HG03378 (cell line): ENCODE measurements at regions not wholly inside any gene's neighbourhood (a gene's known extent, or its start where the extent isn't known, plus 50 kb on each side); places are given as distances from the start of the nearest gene placed in this dataset.
"Not testable (repeated sequence)": the region's sequence is repeated elsewhere in the genome, so short reads cannot be mapped to it uniquely, and the experiment has no call there.

ENCODE experiments used
- ATAC-seq: cut with Tn5 transposase; IDR thresholded peaks from one replicate; pipeline ENCODE4 v1.9.1; 2021; ENCODE audit warnings: mild to moderate bottlenecking, moderate library complexity; ENCODE audit not compliant: unreplicated experiment

DNA sequence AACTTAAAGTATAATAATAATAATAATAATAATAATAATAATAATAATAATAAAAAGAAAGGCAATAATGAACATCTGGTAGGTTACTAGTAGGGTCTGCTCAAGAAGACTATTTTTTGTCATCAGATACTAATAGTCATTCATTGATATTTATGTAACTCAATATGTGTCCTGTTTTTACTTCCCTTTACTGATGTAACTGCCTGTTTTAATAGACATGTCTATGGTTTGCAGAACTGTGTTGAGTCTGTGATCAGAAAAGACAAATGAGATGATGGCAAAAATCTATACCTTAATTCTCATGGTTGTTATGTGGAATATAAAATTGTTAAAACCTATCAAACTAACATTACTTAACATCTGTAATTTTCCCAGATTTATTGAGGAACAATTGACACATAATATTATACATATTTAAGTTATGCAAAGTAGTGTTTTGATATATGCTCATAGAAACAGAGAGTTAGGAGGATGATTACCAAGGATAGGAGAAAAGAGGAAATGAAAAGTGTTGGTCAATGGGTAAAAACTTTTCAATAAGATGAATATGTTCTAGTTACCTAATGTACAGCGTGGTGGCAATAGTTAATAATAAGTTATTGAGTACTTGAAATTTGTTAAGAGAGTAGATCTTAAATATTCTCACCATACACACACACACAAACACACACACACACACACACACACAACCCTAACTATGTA lies 699.4 kb downstream of the ZPLD1 start:
- peak; percentile 96 for ATAC-seq

DNA sequence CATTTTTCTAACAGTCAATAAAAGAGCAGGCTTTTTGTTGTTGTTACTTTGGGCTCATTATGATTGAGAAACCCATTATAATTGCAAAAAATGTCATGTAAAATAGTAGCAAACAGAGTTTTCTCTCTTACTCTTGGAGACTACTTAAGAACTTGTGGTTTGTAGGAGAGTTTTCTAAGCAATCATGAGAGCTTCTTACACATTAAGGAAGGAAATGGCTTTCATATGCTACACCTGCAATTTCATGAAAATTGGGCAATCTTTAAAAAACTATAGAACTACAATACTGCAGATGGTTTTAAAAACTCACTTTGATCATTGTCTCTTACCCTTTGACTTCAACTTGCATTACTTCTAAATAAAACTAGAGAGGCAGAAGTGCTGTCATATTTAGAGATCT lies 701.8 kb downstream of the ZPLD1 start:
- no peak for ATAC-seq

DNA sequence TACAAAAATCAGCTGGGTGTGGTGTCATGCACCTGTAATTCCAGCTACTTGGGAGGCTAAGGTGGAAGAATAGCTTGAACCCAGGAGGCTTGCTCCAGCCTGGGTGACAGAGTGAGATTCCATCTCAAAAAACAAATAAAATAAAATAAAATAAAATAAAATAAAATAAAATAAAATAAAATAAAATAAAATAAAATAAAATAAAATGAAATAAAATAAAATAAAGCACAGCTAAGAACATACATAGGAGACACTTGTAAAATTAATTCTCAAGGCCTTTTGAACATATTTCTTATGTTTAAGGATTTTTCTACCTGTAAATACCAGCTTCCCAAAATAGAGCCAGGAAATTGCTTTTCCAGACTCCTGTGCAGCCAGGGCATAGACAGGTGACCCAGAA lies 703.0 kb downstream of the ZPLD1 start:
- ATAC-seq: no peak

DNA sequence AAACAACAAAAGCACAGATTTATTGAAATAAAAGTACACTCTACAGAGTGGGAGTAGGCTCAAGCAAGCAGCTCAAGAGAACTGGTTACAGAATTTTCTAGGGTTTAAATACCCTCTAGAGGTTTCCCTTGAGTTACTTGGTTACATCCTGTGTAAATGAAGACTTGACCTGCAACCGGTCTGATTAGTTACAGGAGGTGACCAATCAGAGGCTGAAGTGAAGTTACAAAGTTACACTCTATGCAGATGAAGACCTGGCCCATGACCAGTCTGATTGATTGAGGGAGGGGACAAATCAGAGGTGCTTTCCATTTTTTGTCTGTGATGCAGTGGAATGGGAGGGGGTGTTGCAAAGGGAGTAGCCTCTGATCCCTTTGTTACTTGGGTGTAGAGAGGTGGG lies 723.4 kb downstream of the ZPLD1 start:
- no peak for ATAC-seq

DNA sequence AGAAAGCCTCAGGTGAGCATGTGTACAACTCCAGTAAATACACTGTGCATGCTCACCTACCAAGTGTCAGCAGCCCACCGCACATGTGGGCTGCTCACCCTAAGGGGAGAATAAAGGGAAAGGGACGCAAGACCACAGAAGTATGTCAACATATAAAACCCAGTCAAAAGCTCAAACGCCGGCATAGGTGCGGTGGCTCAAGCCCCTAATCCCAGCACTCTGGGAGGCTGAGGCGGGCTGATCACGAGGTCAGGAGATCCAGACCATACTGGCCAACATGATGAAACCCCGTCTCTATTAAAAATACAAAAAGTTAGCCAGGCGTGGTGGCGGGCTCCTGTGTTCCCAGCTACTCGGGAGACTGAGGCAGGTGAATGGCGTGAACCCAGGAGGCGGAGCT lies 732.1 kb downstream of the ZPLD1 start:
- ATAC-seq: no peak

DNA sequence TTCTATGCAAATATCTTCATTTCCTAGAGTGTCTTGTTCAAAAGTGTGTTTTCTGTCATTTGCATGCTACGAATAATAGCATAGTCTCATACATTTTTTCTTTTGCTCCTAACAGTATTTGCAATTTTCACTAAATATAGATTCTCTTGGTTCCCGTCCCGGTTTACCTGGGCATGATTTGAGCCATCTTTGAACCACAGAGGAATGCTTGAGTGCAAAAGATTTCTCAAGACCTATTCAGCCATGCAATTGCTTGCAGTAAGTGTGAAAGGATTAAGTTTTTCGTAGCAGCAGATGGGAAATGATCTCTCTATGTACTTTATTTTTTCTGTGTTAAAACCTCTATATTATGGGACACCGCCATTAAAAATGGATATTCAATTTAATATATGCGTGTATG lies 733.0 kb downstream of the ZPLD1 start:
- peak; percentile 36 for ATAC-seq

DNA sequence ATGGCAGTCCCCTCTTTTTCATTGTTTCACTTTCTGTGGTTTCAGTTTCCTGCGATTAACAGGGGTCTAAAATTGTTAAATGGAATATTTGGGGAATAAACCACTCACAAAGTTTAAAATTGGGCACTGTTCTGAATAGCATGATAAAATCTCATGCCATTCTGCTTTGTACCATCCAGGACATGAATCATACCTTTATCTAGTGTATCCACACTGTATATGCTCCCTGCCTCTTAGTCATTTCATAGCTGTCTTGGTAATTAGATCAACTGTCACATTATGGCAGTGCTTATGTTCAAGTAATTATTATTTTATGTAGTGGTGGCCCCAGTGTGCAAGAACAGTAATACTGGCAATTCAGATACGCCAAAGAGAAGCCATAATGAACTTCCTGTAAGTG lies 734.5 kb downstream of the ZPLD1 start:
- no peak for ATAC-seq

DNA sequence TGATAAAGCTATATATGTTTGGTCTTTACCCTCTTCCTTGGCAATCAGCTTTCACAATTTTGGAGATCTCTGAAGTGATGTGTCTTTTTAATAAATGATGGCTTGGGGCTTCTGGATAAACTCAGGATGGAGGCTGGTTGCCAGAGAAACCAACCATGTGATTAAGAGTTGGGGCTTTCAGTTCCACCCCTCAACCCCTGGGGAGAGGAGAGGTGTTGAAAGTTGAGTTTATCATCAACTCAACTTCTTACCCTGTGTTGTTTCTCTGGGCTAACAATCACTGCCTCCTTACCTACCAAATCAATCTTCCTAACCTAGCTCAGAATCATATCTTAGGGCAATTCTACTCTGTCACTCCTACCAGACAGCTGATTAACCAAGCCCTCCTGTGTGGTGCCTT lies 735.8 kb downstream of the ZPLD1 start:
- ATAC-seq: peak; percentile 79

DNA sequence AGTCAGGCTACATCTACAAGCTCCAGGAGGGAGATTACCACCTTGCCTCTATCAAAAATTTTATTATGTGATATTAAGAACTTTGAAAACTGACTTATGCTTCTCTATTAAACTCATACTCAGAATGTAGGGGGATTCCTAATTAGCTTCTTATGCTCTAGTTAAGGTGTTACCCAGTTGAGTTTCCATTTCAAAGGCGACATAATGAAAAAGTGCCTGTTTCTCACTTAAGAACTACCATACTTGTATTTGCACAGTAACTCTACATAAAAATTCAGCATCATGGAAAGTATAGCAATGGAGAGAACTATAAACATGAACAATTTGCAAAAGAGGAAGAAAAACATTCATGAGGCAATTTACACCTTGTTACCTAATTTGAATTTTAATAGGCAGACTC lies 739.1 kb downstream of the ZPLD1 start:
- no peak for ATAC-seq

DNA sequence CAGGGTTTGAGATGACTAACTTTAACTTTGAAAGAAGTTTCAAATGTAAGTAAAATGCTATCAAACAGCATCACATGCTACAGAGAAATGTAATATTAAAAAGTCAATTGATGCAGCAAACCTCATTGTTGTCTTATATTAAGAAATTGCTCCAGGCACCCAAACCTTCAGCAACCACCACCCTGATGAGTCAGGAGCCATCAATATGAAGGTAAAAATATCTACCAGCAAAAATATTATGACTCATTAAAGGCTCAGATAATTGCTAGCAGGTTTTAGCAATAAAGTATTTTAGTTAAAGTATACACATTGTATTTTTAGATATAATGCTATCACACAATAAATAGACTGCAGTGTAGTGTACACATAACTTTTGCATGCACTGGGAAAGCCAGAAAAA lies 746.3 kb downstream of the ZPLD1 start:
- no peak for ATAC-seq

DNA sequence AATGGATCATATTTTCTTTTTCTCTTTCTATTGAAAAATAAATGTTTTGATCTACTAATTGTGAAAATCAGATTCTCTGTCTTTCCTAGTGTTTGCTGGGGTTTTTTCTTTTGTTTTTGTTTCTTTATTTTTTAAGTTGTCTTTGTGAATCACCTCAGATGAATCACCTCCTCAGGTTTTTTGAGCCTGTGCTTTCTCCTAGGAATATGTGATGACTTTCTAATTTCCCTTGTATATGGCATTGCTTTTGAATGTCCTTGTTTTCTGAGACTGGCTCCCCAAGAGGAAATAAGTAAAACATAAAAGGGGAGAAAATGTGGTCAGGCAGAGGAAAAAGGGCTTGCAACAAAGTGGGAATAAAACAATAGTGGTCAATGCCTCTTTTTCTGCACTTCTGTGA lies 750.0 kb downstream of the ZPLD1 start:
- no peak for ATAC-seq

DNA sequence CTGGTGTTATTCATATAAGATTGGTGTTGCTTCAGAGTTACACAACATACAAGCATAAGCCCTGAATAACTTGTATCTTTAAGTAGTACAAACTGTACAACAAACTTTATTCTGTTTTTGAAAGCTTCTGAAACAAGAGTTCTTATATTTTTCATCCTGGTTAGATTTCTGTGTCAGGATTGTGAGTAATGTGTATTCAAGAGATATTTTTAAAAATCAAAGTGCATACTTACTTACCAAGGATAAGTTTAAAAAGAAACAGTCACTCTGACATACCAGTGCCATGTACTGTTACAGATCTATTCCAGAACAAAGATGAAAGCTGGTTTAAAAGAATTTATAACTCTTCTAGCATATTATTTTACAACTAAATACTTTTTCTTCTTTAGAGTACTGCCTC lies 755.1 kb downstream of the ZPLD1 start:
- no peak for ATAC-seq

DNA sequence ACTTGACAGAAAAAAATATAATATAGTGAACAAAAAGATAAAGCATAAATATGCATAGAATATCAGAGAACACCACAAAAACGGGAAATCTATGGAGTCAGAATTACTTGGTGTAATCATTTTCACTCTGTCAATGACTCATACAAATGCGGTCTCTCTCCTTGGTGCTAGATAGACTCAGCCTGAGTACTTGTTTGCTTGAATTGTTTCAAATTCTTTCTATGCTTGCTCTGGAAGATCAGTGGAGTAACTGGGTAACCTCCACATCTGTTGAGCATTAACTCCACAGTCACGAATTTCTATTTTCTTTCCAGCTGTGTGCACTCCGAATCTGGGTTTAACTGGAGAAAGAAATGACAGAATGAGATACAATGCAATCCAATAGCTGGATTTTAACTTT lies 760.4 kb downstream of the ZPLD1 start:
- no peak for ATAC-seq

DNA sequence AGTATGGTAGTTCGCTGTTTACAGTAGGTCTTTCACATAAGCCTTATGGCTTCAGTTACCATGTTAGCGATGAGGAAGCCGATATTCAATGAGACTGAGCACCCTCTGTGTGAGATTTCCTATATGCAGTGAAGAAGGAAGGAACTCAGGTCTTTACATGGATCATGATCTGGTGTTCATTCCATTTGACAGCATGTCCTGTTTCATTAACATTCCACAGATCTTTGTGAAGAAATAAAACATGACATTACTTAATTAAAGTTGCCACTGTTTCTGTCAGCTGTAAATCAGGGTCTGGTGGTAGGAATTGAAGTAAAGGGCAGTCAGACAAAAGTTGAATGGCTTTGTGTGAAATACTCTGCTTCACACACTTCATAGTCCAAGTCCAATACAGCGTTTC lies 768.6 kb downstream of the ZPLD1 start:
- no peak for ATAC-seq

DNA sequence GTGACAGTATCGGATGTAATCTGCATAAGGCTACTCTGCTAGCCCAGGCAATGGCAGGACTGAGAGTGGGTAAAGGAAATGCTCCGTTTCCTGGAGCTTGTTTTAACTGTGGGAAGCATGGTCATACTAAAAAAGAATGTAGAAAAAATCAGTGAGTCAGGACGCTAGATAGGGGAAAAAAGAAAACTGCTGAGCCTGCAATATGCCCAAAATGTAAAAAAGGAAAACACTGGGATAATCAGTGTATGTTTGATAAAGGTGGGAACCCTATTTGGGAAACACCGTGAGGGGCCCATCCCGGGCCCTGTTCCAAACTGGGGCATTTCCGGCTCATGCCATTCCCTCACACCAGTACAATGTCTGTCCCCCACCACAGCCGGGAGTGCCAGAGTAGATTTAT lies 775.8 kb downstream of the ZPLD1 start:
- ATAC-seq: no peak

DNA sequence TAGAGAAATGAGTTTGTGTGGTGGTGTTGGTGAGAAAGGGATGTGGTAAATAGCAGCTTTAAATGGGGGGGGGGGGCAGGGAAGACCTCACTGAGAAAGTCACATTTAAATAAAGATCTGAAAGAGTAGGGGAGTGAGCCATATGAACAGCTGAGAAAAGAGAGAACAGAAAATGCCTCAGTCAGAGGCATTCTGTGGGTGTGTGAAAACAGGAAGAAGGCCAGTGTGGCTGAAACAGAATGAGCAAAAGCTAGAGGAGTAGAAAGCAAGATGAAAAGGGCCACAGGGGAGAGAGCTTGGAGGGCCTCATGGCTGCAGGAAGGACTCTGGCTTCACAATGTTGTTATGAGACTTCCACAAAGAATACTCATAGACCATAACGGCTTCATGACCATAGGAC lies 783.3 kb downstream of the ZPLD1 start:
- ATAC-seq: peak; percentile 99

DNA sequence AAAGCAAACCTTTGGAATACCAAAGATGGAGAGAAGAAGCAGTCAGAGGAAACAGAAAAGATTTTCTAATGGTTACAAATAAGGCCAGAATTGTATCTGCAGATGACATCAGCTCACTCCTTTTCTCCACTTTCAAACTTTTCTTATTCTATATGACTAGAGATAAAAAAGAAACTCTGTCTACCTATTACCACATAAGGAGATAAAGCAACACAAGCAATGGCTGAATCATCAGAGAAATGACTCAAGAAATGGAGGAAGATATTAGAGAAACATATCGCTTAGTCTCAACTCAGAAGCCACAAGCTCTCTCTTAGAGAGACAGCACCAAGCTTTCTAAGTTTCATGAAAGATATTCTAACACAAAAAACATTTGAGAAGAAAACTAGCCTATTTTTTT lies 784.0 kb downstream of the ZPLD1 start:
- peak; percentile 27 for ATAC-seq

DNA sequence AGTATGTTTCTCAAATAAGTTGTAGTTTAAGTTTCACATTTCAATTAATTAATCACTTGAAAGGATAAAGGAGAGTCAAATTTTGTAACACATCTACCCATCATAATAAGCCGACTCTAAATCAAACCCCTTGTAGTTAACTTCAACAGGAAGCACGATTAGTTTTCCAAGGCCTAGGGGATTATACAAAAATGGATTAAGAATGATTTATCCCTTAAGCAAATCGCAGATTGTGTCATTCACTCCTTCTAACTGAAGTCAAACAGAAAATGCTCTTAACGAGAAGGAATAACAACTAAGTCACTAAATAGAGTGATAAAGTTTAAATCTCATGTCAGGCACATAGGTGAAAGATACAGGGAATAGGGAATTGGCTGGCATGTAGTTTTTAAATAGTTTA lies 792.8 kb downstream of the ZPLD1 start:
- ATAC-seq: no peak

DNA sequence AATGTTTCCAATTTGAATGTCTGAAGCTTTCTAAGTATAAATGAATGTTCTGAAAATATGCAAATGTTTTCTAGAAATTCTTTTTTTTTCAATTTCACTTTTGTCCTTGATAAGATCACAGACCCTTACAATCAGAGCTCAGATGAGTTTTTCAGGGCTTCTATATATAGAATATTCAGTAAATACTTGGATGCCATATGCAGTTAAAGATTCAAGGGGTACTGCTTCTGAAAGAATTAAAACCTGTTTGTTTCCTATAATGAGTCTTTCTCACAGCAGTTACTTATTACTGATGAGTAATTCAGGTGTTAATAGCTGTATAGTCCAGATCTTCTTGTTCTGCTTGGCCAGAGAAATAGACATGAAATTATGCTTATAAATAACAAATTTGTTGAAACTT lies 812.6 kb downstream of the ZPLD1 start:
- peak; percentile 59 for ATAC-seq

DNA sequence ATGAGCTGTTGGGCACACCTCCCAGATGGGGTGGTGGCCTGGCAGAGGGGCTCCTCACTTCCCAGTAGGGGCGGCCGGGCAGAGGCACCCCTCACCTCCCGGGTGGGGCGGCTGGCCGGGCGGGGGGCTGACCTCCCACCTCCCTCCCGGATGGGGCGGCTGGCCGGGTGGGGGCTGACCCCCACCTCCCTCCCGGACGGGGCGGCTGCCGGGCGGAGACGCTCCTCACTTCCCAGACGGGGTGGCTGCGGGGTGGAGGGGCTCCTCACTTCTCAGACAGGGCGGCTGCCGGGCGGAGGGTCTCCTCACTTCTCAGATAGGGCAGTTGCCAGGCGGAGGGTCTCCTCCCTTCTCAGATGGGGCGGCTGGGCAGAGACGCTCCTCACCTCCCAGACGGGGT lies 820.0 kb downstream of the ZPLD1 start:
- ATAC-seq: not testable (repeated sequence)

DNA sequence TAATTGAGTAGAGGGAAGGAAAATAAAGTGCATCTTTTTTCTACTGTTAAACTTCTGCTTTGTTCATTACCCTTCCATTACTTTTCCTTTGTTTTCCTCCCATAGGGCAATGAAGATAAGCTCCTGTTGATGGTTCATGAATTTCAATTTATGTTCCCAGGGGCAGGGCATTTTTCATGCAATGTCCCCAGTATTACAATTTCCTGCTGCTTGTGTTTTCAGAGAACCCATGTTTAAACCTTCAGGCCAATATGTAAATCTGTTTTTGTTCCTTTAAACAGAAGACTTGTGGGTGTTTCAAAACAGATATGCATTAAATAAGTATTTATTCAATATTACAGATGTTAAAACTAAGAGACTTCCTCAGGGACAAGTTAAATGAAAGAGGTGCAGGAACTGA lies 834.5 kb downstream of the ZPLD1 start:
- no peak for ATAC-seq

DNA sequence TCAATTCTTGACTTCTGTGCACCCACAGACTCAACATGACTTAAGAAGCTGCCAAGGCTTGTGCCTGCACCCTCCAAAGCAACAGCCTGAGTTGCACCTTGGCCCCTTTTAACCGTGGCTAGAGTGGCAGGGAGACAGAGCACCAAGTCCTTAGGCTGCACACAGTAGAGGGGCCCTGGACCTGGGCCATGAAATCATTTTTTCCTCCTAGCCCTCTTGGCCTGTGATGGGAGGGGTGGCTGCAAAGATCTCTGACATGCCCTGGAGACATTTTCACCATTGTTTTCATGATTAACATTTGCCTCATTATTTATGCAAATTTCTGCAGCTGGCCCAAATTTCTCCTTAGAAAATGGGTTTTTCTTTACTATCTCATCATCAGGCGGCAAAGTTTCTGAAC lies 836.8 kb downstream of the ZPLD1 start:
- ATAC-seq: no peak

DNA sequence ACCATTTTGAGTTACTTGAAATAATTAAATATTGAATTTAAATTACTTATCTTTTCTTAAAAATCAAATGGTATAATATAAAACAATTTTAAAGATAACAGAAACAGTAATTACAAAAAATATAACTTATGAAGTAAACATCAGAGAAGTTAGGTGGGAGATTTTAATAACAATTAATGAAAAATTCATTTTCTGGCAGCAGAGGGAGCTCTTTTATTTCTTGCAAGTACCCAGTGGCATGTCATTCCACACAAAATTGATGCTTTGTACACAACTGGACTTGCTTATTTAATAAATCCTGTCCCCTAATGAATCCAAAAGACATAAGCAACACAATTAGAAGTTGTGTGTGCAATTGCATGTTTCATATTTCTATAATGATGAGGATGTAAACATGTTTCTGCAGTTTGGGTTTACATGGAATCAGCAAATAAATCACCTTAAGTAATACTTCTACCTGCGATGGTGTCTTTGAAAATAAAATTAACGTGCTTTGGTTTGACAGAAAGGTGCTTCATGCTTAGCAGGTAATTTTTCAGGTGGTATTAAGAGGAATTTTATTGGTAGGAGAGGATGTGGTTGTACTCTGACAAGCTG lies 861.3 kb downstream of the ZPLD1 start:
- ATAC-seq: no peak
